GDM1 (cell line): ENCODE measurements at regions not wholly inside any gene's neighbourhood (a gene's known extent, or its start where the extent isn't known, plus 50 kb on each side); places are given as distances from the start of the nearest gene placed in this dataset.

Source experiments
- DNase-seq: peaks from one replicate; lab custom pipeline; 2025; lab: John Stamatoyannopoulos, UW

DNA sequence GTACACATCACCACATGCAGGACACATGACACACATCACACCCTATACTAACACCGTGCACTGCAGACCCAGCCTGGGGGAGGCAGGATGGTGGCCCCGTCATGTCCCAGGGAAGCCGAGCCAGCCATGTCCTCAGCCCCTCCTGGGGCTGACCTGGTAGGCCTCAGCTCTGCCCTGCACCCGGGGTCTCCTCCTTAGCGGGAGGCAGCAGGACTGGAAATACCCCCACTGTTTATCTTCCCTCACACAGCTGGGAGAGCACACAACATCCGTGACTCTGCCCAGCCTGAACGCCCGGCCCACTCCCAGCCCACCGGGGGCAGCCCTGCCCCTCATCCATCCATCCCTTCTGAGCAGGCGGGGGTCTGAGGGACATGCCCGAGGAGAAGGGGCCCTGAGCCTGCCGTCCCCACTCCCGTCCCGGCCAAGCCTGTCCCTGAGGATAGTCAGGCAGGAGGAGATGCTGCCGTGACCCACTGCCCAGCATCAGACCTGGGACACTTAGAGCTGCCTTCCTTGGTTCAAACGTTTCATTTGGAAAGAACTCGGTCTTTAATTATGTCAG is 945.0 kb downstream of the BRD1 start:
- no peak for DNase-seq

DNA sequence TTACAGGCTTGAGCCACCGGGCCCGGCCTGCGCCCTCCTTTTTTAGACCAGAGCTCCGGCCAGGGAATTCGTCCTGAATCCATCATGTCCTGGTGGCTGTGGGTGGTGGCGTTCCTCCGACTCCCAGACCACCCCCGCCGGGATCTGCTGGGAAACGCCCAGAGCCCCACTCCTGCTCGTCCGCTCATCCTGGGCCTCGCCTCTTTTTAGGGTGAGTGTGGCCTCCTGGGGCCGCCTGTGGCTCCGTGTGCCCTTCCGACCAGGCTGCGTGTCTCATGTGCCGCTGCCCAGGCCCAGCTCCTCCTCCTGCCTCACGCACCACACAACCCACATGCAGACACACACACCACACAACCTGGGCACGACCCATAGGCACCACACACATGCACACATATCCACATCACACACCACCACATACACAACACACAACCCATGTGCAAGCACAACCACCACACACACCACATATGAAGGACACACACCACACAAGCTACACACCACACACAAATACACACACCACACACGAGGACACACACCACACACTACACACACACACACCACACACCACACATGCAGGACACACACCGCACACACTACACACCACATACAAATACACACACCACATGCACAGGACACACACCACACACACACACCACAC is 946.2 kb downstream of the BRD1 start:
- DNase-seq: no peak

DNA sequence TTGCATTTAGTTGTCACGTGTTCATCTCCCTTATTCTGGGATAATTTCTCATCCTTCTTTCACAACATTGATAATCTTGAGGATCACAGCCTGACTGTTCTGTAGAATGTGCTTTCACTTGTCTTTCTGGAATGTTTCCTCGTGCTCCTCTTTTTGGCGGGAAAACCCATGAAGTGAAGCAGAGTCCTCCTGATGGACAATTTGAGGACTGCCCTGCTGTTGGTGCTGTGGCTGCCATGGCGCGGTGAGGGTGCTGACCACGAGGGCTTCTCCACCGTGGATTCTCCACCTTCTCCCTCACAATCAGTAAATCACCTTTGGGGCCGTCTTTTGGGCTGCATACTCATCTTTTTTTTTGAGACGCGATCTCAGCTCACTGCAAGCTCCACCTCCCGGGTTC is 946.9 kb downstream of the BRD1 start:
- DNase-seq: no peak

DNA sequence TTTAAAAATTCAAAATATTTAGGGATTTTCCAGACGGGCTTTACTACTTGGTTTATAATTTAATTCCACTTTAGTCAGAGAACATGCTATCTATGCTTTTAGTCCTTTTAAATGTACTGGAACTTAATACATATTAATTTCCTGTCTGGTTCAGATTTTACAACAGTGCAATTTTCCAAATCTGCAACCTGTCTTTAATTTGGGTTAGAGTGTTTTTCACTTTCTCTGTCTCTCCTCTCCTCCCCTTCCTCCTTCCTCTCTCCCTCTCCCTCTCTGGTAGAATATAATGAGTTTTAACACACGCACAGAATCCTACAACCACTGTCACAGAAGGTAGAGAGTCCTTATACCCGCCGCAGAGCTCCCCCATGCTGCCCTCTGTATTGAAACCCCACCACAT is 950.7 kb downstream of the BRD1 start:
- DNase-seq: no peak

DNA sequence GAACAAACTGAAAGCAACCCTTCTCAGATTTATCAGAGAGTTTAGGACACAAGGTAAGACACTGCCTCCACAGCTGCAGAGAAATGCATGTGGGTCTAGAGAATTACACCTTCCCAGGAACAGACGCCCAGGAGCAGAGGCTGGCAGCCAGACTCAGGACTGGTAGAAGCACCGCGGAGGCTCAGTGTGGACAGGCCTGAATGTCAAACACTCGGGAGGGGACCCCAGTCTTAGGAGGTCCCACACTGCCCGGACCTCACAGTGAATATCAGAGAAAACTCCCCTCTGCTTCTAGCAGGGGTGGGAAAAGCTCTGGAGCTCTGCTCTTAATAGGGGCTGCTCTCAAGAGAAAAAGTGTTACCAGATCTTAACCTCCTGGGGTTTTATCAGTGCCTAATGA is 952.7 kb downstream of the BRD1 start:
- no peak for DNase-seq

DNA sequence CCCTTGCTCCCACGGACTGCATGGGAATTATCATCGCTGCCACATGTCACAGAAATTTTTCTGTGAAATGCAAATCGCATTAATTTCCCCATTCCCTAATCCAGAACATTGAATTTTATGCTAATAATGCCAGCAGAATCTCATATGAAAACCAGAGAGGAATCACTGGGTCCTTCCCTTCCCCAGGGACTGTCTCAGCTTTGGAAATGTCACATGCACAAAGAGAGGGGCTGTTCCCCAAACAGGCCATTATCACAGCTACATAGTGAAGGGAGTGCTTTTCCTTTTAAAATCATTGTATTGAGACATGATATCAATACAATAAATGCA is 954.5 kb downstream of the BRD1 start:
- DNase-seq: no peak

DNA sequence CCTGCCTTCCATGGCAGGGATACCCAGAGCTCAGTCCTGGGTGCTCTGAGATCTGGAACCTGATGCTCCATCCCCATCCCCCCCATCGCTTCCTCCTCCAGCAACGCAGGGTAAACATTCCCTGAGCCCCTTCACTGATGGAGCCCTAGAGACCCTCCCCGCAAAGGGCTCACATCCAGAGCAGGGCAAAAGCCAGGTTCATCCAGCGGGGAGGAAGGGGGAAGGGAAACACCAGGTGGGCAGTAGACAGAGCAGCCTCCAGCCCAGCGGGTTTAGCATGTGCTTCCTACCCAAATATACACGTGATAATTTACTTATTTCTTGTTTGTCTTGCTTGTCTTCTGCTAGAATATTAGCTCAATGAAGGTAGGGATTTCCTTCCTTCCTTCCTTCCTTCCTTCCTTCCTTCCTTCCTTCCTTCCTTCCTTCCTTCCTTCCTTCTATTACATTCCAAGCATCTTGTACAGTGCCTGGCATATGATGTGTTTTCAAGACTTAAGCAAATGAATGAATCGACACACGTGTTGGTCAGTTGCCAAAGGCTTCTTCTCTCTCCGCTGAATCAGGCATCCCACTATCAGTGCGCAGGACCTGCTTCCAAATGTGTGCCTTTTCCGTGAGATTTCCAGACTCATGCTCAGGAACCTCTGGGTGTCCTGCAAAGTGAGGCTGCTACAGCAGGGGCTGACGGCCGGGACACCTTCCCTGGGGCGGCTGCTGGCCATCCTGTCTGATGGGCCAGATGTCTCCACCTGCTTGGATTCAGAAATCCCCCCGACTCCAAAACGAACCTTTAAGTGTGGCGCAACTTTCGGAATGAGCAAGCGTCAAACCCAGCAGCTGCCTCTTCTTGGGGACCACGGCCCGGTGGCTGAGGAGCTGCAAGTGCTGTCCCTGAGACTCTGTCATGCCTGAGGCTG is 955.1 kb downstream of the BRD1 start:
- DNase-seq: no peak

DNA sequence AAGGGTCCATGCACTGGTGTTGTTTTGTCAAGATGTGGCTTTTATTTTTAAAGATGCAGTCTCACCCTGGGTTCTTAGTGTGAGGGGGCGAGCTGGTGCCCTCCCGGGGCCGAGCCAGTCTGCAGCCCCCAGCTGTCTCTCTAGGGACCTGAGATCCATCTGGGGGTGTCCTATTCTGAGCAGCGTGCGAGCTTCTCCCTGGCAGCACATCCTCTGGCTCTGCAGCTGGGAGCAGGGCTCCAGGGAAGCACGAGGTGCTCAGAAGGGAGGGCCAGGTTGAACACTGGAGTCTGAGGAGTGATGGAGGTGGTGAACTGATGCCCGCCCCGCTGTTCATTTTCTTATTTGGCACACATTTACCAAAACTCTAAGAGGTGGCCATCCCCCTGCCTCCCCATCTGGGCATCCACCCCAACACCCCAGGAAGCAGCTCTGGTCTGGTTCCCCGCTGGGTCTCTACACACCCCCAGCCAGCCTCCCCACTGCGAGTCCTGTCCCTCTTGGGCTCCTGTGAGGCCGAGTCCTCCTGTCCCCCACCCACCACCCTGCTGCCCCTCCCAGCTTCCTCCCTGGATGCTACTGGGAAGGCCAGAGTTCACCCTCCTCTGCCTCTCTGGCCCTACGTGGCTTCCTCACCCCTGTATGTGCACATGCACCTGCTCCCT is 956.4 kb downstream of the BRD1 start:
- DNase-seq: no peak

DNA sequence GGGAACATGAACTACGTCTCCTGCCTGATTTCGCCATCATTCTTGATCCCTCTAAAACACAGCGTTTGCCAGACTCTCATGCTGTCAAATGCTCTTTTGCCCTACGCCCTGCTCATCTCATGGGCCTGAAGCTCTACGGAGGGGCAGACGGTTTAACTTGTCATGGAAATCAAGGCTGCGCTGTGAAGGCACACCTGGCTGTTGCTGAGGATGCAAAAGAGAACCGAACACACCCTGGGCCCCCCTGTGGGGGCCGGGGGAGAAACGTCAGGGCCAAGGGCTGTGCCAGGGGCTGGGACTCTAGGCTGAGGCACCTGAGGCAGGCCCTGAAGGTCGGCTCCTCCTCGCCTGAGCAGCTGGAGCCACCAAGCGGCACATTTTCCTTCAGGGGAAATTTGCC is 957.2 kb downstream of the BRD1 start:
- DNase-seq: no peak

DNA sequence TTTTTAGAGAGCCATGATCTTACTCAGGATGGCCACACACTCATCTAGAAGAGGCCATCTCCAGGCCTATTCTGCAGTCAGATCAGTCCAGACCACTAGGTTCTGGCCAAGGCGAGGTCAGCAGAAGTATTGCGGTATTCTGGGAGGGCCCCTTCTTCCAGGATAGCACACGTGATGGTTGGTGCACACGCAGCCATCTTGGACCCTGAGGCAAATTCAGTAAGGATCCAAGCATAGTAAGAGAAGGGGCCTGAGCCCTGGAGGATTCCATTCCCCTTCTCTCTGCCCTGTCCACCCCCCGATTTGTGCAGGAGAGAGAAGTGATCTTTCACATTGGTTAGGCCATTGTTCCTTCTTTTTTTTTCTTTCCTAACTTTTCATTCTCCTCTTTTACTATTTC is 957.9 kb downstream of the BRD1 start:
- no peak for DNase-seq

DNA sequence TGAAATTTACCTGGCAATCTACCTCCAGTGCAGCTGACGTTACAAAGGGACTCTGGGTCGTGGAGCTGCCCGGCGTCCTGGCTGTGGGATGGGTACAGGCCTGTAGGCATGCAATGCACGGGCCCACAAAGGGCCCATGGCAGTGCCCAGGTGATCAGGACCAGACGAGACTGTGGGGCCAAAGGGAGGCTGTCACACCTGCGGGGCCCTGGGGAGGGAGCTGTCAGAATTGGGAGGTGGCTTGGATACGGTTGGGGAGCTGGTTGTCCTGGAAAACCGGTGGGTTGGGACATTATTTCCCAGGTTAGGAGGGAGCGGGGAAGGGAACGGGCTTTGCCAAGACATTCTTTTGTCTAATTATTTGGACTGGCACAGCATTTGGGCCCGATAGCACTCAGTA is 958.5 kb downstream of the BRD1 start:
- DNase-seq: no peak

DNA sequence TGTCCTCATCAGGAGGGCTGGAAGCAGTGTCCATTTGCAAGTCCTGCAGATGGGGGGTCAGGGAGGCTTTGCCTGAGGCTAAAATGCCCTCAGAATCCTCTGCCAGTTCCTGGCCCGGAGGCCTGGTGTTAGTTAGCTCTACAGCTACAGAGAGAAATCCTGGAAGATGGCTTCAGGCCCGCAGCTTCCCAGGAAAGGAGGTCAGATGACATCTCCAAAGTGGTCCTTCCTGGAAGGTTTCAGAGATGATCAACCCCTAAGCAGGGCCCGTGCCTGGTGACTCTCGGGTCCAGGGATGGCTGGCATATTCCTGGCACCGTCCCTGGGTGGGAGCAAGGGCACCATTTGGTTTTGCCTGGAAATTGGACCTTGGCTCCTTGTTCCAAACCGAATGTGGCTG is 959.1 kb downstream of the BRD1 start:
- no peak for DNase-seq

DNA sequence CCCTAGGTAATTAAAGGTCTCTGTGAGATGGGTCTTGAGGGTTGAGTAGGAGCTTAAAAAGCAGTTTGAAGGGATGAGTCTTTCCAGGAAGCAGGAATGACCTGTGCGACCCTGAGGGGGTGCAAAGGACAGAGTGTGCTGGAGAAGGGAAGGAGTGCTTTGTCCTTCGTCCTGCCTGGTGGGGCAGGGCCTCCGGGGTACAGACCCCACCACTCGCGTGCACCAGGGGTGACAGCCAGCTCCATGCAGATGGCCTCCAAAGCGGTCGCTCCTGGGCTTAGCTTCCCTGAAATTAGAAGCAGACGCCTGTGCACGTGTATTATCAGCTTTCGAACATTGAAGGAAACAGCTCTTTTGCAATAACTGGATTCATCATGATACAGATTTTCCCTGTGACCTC is 959.8 kb downstream of the BRD1 start:
- DNase-seq: no peak

DNA sequence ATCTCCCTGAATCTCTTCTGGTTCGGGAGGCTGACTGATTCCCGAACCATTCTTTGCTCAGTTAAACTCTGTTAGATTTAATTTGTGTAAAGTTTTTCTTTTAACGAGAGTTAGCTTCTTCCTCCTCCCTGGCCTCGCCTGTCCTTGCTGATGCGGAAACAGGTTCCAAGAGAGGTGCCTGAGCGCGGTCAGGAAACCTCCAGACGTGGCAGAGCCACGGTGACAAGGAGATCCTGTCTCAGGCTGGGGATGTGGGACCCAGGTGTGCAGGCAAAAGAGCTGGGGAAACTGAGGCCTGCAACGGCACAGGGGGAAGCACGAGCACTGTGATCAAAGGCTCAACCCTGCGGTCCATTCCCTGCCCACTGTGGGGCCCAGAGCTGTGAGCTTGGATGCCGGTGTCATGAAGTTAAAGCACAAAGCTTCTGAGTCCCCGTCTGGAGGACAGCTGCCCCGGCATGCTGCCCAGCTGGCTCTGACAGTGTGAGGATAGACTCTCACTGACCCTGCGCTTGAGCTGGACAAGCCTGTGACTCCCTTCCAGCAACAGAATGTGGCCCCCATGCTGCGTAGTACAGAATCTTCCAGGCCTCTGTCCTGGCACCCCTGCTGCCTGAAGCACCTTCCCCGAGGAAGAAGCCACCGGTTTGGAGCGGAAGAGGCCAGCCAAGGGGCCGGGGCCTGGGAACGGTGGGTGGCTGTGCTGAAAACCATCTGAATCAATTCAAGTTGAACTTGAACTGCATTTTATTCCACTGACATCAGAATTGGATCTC is 960.6 kb downstream of the BRD1 start:
- no peak for DNase-seq

DNA sequence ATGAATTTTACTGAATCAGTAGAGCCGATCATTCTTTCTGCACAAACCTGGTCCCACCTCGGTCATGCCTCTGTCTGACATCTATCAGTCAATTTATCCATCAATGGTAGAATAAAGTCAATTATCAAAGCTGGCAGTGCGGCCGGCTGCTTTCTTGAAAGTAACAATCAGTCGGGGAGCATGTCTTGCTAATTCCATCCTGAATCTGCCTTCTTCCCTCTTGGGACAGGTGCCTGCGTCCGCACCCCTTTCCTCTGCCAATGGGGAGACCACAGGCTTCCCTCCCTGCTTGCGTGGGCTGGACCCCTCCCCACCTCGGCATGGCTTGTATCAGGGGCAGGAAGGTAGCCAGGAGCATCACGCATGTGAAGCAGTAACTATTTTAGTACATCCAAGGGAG is 962.9 kb downstream of the BRD1 start:
- no peak for DNase-seq

DNA sequence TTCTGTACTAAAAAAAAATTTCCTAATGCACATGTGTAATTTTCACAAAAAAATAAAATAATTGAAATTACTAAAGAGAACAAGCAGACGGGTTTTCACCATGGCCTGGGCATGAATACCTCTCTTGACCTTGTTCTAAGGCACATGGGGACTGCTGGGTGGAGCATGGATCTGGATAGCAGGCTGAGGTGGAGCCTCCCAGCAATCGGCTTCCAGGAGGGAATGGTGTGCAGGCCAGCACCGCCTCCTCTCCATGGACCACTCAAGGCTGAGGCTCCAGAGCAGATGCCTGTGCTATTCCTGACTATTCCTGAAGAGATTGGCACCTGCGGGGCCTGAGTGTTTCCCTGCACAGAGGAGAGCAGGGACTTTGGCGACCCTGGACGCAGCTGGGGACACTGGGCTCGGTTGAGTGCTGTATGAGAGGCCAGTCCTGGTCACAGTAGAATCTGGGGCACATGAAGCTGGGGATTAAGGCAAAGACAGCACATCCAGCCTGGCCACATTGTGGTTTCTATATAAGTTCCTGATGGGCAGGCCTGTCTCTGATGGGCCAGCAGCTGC is 963.6 kb downstream of the BRD1 start:
- no peak for DNase-seq

DNA sequence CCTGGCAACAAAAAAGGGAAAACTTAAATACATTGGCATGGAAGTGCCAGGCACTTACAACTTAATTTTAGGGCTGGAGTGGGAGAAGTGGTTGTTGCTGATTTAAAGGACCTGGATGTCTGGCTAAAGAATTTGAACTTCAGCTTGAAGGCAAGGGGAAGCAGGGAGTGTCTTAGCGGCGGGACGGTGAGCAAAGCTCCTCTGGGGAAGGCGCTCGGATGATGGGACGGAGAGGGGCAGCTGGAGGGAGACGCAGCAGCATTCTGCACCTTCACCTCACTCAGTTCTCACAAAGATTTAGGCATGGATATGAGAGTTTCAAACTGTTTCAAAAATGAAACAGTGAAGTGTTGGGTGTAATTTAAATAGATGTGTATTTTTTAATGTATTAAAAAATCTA is 967.1 kb downstream of the BRD1 start:
- no peak for DNase-seq

DNA sequence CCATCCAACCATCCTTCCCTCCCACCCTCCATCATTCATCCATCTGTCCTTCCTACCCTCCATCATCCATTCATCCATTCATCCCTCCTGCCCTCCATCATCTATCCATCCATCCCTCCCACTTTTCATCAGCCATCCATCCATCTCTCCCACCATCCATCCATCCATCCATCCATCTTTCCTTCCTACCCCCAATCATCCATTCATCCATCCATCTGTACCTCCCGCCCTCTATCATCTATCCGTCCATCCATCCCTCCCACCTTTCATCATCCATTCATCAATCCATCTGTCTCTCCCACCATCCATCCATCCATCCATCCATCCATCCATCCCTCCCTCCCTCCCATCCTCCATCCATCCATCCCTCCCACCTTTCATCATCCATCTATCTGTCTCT is 968.8 kb downstream of the BRD1 start:
- no peak for DNase-seq

DNA sequence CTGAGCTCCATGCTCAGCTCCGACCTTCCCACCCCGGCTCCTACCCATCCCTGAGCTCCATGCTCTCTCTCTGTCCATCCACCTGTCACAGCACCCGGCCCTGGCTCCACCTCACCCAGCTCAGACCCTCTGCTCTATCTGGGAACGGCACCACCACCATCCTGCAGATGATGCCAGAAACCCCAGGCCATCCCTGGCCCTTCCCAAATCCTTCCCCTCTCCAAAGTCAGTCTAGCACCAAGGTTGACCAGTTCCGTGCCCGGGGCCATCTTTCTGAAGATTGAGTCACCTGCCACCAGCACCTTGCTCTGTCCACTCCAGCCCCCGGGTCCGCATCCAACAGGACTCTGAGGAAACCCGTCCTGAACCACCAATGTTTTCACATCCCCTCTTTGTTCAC is 969.6 kb downstream of the BRD1 start:
- no peak for DNase-seq

DNA sequence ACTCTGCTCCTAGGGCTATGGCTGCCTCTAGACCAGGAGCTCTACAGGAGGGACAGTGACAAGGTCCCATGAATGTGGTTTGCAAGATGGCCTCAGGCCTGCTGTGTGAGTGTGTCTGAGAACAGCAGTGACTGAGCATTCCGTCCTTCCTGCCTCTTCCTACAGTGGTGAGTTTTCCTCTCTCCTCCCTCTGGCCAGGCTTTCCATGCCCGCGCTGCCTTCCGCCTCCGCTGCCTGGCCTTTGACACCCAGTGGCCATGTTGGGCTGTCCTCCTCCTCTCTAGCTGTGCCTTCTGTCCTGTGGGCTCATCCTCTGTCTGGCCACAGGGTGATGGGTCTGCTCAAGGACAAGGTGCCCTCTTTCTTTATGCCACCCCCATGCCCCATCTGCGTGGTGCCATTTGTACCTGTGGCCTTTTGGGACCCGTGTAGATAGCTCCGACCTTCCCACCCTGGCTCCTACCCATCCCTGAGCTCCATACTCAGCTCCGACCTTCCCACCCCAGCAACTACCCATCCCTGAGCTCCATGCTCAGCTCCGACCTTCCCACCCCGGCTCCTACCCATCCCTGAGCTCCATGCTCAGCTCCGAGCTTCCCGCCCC is 970.4 kb downstream of the BRD1 start:
- no peak for DNase-seq

DNA sequence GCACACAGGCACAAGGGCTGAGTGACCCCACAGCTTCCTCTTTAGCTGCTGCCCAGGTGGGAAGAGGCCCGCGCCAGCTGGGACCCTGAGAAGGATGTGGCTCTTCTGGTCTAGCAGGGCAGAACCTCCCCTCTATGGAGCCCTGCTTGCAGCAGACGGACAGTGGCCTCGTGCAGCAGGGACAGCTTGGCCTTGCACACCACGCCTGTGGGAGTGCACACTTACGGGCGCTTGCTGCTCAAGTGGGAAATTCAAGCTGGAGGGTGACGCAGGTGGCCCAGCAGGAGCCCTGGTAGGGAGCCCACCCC is 971.4 kb downstream of the BRD1 start:
- no peak for DNase-seq
